RPMI7951 (cell line): ENCODE measurements at regions not wholly inside any gene's neighbourhood (a gene's known extent, or its start where the extent isn't known, plus 50 kb on each side); places are given as distances from the start of the nearest gene placed in this dataset.
"Not testable (repeated sequence)": the region's sequence is repeated elsewhere in the genome, so short reads cannot be mapped to it uniquely, and the experiment has no call there.

Experiments
- DNase-seq: peaks from one replicate; pipeline ENCODE4 v3.0.0-alpha.2; 2012; ENCODE audit warnings: low read depth

DNA sequence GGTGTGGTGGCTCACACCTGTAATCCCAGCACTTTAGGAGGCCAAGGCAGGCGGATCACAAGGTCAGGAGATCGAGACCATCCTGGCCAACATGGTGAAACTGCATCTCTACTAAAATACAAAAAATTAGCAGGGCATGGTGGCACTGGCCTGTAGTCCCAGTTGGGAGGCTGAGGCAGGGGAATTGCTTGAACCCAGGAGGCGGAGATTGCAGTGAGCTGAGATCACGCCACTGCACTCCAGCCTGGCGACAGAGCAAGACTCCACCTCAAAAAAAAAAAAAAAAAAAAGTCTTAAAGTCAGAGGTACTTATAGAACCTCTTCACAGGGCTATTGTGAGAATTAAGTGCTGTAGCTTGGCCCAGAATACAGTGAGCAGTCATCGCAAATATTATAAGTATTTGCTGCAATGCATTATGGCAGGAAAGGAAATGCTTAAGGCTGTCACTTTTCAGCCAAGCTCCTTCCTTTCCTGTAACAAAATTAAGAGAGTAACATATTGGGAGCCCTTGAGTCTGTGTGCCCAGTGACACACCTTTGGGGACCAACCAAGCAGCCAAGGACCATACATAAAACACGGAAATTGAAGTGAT is 110.9 kb upstream of the HAND1 start:
- DNase-seq = not testable (repeated sequence)

DNA sequence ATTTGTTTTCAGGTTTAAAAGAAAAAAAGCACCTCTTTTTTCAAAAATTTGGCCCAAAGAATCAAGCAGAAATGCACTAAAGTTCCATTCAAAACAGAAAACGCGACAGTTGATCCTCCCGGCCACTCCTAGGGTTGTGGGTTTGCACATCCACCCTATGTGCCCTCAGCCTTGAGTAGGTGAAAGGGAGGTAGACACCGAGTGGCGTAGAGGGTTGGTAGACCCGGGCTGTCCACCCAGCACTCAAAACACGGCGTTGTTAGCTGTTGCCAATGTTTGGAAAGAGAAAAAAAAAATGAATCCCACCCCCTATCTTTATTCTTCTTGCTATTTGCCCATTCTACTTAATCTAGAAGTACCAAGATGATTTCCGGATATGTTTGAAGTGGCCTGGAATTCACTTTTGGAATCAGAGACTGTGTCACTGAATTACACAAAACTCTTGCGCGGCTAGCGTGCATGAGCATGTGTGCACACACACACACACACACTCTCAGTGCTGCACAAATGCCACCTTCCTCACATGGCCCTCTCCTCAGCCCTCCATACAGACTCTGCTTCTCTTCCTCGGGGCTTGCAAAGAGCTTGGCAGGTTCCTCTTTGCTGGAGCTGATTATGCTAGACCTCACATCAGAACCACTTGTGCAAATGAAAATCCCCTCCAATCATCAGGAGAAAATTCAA is 110.2 kb upstream of the HAND1 start:
- no peak for DNase-seq

DNA sequence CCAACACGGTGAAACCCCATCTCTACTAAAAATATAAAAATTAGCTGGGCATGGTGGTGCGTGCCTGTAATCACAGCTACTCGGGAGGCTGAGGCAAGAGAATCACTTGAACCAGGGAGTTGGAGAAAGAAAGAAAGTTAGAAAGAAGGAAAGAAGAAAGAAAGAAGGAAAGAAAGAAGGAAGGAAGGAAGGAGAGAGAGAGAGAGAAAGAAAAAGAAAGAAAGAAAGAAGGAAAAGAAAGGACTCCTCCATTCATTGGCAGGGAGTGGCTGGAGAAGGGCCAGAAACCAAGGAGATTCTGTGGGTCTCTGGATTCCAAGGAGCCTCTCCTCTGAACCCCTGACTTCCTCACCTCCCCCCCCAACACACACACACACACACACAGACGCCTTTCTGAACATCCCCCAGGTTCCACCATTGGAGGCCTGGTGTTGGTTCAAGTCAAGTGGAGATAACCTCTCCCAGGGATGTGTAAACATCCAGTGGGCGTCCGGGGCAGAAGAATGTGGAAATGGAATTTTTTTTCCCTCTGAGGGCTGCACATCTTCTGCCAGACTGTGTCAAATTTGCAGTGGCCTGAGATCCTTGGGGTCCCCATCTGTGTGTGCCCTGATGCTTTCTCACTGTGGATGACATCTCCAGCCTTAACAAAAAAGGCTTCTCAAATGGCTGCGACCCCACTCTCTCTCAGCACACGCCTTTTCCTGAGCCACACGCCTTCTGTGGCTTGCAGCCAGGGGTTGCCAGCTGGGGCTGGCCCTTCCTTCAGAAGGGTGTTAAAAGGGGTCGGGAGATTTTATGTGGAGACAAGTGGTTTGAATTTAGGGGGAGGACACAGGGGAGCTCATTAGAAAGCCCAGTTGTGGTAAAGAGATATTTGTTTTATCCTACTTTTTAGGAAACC is 109.3 kb upstream of the HAND1 start:
- DNase-seq = no peak

DNA sequence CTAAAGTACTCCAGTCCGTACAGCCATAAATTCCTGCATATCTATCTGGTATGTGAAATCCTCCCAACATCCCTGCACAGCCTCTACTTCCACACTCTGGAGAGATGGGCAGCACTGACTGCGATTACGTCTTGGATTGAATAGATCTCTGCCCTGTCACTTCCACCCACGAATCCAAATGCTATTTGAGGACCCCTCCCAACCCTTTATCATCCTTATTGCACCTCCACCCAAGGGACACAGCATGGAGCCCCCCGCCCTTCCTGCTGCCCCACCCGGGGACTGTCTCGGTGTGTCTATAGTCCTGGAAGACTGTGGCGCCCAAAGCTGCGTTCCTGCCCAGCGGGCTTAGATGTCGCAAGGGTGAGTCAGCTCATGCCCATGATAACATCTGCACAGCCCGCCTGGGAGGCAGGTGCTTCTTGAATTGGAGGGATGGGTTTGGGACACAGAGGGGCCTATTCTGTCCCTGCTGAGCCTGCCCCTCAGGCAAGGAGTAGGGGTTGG is 105.7 kb upstream of the HAND1 start:
- DNase-seq = peak; percentile 13

DNA sequence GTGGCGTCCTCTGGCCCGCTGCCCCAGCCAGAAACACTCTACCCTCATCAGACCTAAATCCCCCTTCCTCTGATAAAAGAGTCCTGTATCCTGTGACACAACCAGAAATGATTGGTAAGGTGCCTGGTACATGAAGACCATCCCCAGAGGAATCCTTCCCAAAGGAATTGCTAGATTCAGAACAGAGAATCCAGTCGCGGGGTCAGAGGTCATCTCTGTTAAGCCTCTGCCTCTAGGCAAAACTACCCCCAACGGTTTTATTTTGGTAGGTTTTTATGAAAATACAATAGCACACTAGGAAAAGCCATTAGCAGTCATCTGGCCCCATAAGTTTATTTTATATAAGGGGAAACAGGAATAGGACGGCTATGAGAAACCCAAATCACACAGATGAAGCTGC is 102.4 kb upstream of the HAND1 start:
- no peak for DNase-seq

DNA sequence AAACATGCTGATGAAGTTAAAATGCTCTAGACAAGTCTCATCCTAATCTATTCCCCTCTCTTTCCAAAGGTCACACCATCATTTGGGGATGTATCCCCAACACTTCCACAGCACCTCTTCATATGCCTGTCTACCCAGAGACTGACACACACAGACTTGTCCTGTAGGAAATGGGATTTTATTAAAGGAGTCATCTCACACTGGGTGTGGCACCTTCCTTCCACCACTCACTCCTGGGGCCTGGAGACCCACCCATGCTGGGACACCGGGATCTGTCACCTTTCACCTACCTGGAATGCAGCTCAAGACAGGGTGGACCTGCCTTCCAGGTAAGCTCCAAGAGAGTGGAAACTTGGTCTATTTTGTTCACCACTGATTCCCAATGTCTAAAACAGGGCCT is 99.4 kb upstream of the HAND1 start:
- DNase-seq = no peak

DNA sequence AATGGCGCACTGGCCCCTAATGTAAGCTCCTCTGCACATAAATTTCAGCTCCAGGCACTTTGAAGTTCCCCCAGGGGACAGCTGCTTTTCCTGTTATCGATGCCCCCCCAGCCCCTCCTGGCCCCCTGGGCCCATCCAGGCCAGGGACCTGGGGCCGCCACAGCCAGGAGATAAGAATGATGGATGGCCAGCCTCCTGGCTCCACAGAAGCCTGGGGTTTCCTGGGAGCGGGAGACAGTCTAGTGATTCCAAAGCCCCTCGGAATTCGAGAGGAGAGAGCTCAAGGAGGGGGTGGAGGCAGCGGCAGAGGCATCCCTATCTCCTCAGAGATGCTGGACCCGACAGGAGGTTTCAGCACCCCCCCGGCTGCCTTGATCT is 98.4 kb upstream of the HAND1 start:
- no peak for DNase-seq

DNA sequence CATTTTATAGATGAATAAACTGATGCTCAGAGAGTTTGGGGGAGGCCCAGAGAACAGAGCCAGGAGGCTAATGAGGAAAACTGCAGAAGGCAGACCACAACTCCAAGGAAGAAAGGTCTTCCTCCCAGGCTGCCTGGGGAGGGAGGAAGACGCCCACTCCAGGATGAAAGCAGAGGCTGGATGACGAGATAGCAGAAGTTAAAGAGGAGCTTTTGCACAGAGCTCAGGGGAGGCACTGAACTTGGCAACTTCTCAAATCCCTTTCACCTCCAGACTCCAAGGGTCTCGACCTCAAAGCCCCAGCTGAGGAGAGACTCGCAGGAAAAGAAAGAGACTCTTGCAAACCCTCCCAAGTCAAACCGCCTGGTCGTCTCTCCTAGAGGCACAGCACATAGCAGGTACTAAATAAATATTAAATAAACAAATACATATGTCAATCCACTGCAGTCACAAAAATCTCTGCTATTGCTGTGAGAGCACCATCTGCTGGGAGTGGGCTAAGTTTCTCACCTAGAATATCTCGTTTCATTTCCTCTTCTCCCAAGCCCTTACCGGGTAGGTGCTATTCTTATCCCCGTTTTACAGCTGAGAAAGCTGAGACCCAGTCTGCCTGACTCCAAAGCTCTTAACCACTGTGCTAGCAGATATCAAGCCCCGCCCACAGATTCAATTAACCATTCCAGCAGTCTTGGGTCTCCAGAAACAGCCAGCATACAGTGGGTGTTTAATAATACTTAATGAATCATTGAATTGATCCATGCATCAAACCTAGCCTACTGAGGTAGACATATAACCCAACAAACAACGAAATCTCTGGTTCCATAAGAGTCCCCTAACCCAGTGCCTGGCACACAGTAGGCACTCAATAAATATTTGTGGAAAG is 97.8 kb upstream of the HAND1 start:
- DNase-seq = no peak

DNA sequence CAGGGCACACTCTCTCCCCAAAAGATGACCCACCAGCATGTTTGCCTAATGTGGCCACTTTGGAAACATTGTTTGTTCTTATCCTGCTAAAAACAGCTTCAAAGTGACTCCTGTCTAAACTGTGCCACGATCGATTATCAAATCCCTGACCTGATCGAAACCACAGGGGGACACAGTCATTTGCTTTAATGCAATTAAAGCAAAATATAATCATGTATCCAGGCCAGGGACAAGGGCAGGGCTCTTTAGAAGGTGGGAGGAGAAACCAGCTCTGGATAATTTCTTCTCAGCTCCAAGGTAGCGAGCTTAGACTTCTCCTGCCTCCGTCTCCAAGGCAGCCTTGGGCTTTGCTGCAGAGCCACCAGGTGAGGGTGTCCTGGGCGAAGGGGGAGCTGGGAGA is 95.0 kb upstream of the HAND1 start:
- no peak for DNase-seq

DNA sequence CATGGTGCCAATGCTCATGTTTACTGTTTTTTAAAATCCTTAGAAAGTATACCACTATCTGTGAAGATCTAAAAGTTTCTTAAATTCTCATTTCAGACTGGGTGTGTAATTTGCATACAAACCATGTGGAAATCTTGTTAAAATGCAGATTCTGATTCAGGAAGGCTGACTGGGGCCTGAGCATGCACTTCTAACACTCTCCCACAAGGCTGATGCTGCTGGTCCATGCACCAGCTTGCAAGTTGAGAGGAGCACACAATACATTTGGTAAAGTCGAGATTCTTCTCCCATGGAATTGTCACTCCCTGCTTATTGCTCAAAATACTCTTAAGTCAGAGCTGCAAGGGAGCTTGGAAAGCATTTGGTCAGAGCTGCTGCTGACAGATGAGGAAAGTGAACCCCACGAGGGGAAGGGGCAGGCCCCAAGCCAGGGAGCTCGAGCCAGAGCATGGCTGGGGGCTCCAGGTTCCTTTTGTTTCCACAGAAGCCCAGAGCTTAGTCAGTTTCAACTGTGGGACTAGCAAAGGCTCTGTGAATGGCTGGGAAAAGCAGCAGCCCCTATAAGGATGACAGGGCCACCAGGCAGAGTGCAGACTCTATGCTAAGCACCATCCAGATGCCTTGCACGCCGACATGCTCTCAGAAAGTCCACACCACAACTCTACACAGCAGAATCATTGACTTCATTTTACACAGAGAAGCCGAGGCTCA is 93.5 kb upstream of the HAND1 start:
- DNase-seq = no peak

DNA sequence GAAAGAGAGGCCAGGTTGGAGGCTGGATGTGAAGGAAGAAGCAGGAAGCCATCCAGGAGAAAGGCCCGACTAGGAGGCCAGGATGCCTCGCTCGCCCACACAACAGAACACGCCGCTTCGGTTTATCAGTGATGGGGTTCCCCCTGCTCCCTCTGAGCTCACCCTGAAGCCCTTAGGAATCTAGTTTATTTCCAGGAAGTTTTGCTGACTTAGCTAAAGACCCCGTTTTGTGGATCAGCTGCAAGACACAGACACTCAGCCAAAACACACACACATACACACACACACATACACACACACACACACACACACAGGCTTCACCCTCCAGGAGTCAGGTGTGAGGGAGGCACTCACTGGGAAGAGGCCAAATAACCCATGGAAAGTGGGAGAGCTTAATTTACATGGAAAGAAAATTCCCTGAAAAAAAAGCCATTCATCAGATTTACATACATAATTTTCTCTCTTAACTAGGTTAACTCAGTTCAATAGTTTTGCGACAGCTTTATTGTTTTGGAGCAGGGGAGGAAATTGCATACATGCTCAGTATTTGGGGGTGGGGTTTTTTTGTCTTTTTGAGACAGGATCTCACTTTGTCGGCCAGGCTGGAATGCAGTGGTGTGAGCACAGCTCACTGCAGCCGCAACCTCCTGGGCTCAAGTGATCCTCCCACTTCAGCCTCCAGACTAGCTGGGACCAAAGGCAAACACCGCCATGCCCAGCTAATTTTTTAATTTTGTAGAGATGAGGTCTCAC is 92.7 kb upstream of the HAND1 start:
- no peak for DNase-seq

DNA sequence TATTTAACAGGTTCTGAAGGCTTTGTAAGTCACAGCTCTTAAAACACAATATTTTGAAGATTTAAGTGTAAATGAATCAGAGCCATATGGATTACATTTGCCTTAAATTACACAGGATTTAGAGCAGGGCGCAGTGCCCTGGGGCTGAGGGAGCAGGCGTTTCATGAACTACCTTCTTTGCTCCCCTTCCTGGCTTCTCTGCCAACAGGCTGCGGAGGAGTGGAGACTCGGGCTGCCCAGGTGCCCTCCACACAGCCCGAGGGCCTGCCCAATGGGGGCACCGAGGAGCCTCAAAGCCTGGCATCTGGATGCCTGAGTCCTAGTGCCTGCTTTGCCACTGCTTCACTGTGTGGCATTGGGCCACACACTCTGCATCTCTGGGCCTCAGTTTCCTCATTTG is 90.6 kb upstream of the HAND1 start:
- DNase-seq = no peak

DNA sequence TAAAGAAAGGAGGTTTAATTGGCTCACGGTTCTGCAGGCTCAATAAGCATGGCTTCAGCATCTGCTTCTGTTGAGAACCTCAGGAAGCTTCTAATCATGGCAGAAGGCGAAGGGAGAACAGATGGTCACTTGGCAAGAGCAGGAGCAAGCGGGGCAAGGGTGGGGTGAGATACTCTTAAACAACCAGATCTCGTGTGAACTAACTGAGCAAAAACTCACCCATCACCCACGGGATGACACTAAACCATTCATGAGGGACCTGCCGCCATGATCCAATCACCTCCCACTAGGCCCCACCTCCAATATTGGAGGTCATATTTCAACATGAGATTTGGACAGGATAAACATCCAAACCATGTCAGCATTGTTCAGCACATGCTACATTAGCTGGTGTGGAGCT is 89.1 kb upstream of the HAND1 start:
- DNase-seq = no peak

DNA sequence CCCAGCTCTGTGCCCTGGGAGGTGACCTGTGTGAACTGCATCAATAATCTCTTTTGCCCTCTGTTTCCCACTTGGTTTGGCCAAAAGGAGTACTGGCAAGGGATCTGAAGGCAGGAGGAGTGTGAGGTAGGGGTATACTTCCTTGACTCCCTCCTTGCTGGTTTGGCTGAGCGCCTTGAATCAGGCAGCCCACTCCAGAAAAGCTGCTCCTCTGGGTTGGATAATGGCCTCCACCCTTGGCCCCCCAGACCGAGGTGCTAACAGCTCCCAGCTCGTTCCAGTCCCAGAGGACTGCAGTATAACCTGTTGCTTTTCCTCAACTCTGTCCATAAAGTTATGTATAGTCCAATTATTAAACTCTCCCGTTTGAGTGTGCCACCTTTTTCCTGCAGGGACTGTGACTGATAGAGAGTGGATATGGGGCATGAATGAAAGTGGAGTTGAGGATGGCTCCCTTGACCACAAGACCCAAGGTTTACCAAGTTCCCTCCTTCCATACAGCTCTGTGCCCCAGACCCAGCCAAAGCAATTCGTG is 88.2 kb upstream of the HAND1 start:
- no peak for DNase-seq

DNA sequence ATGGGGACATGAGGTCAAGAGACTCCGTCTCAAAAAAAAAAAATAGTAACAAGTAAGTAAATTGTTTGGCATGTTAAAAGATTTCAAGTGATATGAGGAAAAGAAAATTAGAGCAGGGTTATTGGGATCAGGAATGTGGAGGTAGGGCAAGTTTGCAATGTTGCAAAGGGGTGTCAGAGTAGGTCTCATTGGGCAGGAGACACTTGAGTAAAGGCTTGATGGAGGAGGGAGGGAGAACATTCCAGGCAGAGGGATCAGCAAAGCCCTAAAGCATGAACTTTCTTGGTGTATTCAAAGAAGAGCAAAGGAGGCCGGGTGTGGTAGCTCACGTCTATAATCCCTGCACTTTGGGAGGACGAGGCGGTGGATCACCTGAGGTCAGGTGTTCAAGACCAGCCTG is 87.1 kb upstream of the HAND1 start:
- no peak for DNase-seq

DNA sequence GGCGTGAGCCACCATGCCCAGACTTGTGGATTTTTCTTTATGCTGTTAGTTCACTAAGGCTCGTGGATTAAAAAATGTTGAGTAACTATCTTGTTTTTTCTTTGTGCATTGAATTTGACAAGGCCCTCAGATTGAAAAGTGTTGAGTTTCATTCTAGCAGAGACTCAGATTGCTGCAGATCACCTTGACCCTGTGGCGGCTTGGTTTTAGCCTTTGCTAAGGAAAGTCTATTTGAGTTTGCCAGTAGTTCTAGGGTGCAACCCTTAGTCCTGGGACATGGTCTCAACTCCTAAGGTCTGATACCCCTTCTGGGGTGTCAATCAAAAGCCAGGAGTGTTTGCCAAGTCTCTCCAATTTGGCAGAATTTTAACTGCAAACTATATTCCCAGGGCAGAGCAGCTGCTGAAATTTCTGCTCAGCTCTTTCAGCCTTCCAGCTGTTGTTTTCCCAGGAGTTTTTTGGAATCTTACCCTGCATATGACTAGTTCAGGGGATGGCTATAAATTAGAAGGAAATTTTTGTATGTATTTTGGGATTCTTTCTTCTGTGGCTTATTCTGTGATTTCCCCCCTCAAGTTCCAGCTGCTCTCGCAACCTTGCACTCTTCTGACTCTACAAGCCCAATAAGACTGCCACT is 84.3 kb upstream of the HAND1 start:
- no peak for DNase-seq

DNA sequence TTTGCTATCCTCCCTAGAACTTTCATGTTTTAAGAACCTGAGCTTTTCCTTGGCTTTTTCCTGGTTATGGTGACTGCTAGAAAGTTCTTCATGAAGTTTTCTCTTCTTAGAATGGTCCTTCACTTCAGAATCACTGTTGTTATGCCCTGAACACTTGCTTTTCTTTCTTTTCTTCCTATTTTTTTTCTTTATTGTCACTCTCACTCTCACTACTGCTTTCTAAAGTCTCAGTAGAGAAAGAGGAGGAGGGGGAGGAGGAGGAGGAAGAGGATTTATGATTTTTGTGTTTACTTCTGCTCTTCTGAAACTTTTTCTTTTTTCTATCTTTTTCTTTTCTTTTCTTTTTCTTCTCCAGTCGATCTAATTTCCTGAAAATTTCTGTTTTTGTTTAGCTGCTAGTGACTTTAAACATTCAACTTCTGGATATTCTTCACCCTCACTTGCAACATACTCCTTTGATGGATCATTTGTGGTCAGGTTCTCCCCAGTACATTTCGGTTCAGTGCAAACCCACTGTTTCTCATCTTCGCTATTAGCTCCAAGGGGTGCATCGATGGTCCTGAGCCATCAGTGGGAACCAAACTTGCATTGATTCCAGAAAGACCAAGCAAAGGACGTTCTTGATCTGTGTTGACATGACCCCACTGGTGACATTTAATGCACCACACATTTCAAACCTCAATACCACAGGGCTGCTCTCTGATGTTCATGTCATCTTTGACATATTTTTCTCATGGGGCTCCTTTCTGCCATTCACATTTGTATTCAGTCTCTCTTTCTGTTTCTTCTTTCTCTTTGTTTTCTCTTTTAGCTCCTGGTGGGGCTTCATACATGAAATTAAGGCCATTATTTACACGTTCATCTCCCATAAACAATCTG is 81.6 kb upstream of the HAND1 start:
- no peak for DNase-seq

DNA sequence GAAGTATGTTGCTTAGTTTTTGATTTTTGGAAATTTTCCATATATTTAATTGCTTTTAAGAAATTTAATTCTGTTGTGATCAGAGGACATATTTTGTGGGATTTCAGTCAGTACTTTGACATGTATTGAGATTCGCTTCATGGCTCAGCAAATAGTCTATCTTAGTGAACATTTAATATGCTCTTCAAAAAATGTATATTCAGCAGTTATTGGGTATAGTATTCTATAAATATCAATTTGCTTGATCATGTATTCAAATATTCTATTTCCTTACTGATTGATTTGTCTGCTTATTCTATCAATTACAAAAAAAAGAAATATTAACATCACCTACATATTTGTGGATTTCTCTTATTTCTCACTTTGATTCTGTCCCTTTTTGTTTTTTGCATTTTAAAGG is 79.5 kb upstream of the HAND1 start:
- no peak for DNase-seq

DNA sequence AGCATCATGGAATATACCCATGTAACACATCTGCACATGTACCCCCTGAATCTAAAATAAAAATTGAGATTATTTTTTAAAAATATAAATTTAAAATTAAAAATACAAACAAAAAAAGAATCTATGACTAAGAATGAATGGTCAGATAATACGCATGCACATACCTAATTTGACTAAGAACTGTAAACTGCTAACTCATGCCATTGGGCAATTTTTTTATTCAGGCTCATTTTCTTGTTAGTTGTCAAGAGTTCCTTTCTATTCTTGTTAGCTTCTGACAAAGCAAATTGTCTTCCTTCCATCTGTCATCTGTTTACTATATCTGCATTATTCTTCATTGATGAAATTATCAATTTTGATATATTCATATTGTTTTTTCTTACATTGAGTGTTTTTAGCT is 69.5 kb upstream of the HAND1 start:
- no peak for DNase-seq
